H9 (cell line): ENCODE measurements at regions not wholly inside any gene's neighbourhood (a gene's known extent, or its start where the extent isn't known, plus 50 kb on each side); places are given as distances from the start of the nearest gene placed in this dataset.

Experiments used
- DNase-seq: peaks from one replicate; pipeline ENCODE4 v3.0.0-alpha.2; 2017
- H2AFZ ChIP-seq: one replicate; pipeline ENCODE4 v1.6.1; 2013; ENCODE audit warnings: mild to moderate bottlenecking, low read length, control low read depth, moderate library complexity
- H2AK5ac ChIP-seq: 2 replicates; pipeline ENCODE4 v1.6.1; 2013; ENCODE audit warnings: low read length, control low read depth, mixed read lengths; ENCODE audit not compliant: insufficient read length
- H2BK120ac ChIP-seq: one replicate; pipeline ENCODE4 v1.6.1; 2013; ENCODE audit warnings: low read depth, mild to moderate bottlenecking, low read length, control low read depth, inconsistent platforms; ENCODE audit not compliant: poor library complexity, severe bottlenecking
- H2BK12ac ChIP-seq: 2 replicates; pipeline ENCODE4 v1.6.1; 2013; ENCODE audit warnings: low read length, control low read depth, mixed read lengths, low read depth; ENCODE audit not compliant: insufficient read length
- H2BK15ac ChIP-seq: 2 replicates; pipeline ENCODE4 v1.6.1; 2013; ENCODE audit warnings: low read depth, low read length, control low read depth
- H2BK20ac ChIP-seq: one replicate; pipeline ENCODE4 v1.6.1; 2013; ENCODE audit warnings: low read depth, mild to moderate bottlenecking, low read length, control low read depth, inconsistent platforms; ENCODE audit not compliant: poor library complexity, severe bottlenecking
- H2BK5ac ChIP-seq: 2 replicates; pipeline ENCODE4 v1.6.1; 2013; ENCODE audit warnings: low read length, control low read depth, mixed read lengths; ENCODE audit not compliant: insufficient read length
- H3K14ac ChIP-seq: 2 replicates; pipeline ENCODE4 v1.6.1; 2013; ENCODE audit warnings: low read length, control low read depth; ENCODE audit not compliant: insufficient read depth
- H3K18ac ChIP-seq: 2 replicates; pipeline ENCODE4 v1.6.1; 2013; ENCODE audit warnings: low read depth, mild to moderate bottlenecking, mixed read lengths, low read length, control low read depth; ENCODE audit not compliant: insufficient read length
- H3K23ac ChIP-seq: 2 replicates; pipeline ENCODE4 v1.6.1; 2013; ENCODE audit warnings: low read length, control low read depth, mixed read lengths, low read depth; ENCODE audit not compliant: insufficient read length
- H3K23me2 ChIP-seq: 2 replicates; pipeline ENCODE4 v1.6.1; 2013; ENCODE audit warnings: low read depth, mild to moderate bottlenecking, mixed read lengths, low read length, control low read depth; ENCODE audit not compliant: insufficient read length, poor library complexity, severe bottlenecking
- H3K27ac ChIP-seq: 2 replicates; pipeline ENCODE4 v1.5.1; 2013; ENCODE audit warnings: low read length, control low read depth, mixed read lengths, low read depth; ENCODE audit not compliant: insufficient read length
- H3K27me3 ChIP-seq: 2 replicates; pipeline ENCODE4 v1.6.1; 2013; ENCODE audit warnings: low read length, control low read depth, inconsistent platforms; ENCODE audit not compliant: insufficient read depth
- H3K4ac ChIP-seq: 2 replicates; pipeline ENCODE4 v1.6.1; 2013; ENCODE audit warnings: low read depth, mild to moderate bottlenecking, control low read depth, inconsistent platforms, low read length, moderate library complexity
- H3K4me1 ChIP-seq: 2 replicates; pipeline ENCODE4 v1.6.1; 2013; ENCODE audit warnings: low read length, control low read depth, inconsistent platforms; ENCODE audit not compliant: insufficient read depth
- H3K4me2 ChIP-seq: 2 replicates; pipeline ENCODE4 v1.6.1; 2013; ENCODE audit warnings: low read length, control low read depth, mixed read lengths; ENCODE audit not compliant: insufficient read length, insufficient read depth
- H3K56ac ChIP-seq: 2 replicates; pipeline ENCODE4 v1.6.1; 2013; ENCODE audit warnings: low read depth, mild to moderate bottlenecking, mixed read lengths, low read length, control low read depth; ENCODE audit not compliant: insufficient read length
- H3K79me1 ChIP-seq: 2 replicates; pipeline ENCODE4 v1.6.1; 2013; ENCODE audit warnings: low read depth, mild to moderate bottlenecking, moderate library complexity, low read length, control low read depth, inconsistent platforms; ENCODE audit not compliant: insufficient read depth, poor library complexity, severe bottlenecking
- H3K79me2 ChIP-seq: 2 replicates; pipeline ENCODE4 v1.6.1; 2013; ENCODE audit warnings: low read length, control low read depth, inconsistent platforms; ENCODE audit not compliant: insufficient read depth
- H3K9ac ChIP-seq: 2 replicates; pipeline ENCODE4 v1.6.1; 2013; ENCODE audit warnings: low read length, control low read depth, mixed read lengths; ENCODE audit not compliant: insufficient read length; ENCODE audit errors: extremely low read depth
- H3K9me3 ChIP-seq: one replicate; pipeline ENCODE4 v1.6.1; 2013; ENCODE audit warnings: low read depth, low read length, inconsistent platforms; ENCODE audit not compliant: control insufficient read depth
- H3T11ph ChIP-seq: one replicate; pipeline ENCODE4 v1.6.1; 2013; ENCODE audit warnings: mild to moderate bottlenecking, low read length, control low read depth, inconsistent platforms
- H4K20me1 ChIP-seq: one replicate; pipeline ENCODE4 v1.6.1; 2013; ENCODE audit not compliant: control insufficient read depth, insufficient read length, insufficient read depth
- H4K5ac ChIP-seq: 2 replicates; pipeline ENCODE4 v1.6.1; 2013; ENCODE audit warnings: low read depth, mild to moderate bottlenecking, mixed read lengths, low read length, control low read depth; ENCODE audit not compliant: insufficient read length
- H4K8ac ChIP-seq: replicated peaks from 2 replicates; pipeline ENCODE4 v1.6.1; 2013; ENCODE audit warnings: low read length, control low read depth, mixed read lengths, low read depth; ENCODE audit not compliant: insufficient read length
- H4K91ac ChIP-seq: 2 replicates; pipeline ENCODE4 v1.6.1; 2013; ENCODE audit warnings: low read depth, mild to moderate bottlenecking, moderate library complexity, mixed read lengths, low read length, control low read depth; ENCODE audit not compliant: insufficient read length
- H3K27ac Mint-ChIP-seq, 3 experiments: 2 replicates in 2 of 3; 3 replicates in 1 of 3; pipeline ENCODE4 v1.8.0; 2020 to 2021; ENCODE audit warnings: mixed read lengths in 3 of 3, mild to moderate bottlenecking in 1 of 3, moderate library complexity in 1 of 3
- H3K27me3 Mint-ChIP-seq: 2 replicates; pipeline ENCODE4 v1.8.0; 2021; ENCODE audit warnings: low read depth, mild to moderate bottlenecking, moderate library complexity, mixed read lengths
- H3K36me3 Mint-ChIP-seq, 3 experiments: 2 replicates in 2 of 3; 3 replicates in 1 of 3; pipeline ENCODE4 v1.8.0; 2020 to 2021; ENCODE audit warnings: low read depth in 3 of 3, mixed read lengths in 3 of 3; ENCODE audit not compliant: insufficient read depth in 1 of 3
- H3K4me1 Mint-ChIP-seq, 2 experiments: 2 replicates each; pipeline ENCODE4 v1.8.0; 2020; ENCODE audit warnings: mixed read lengths in 2 of 2
- H3K4me3 Mint-ChIP-seq, 2 experiments: 2 replicates in 1 of 2; 3 replicates in 1 of 2; pipeline ENCODE4 v1.8.0; 2020 to 2021; ENCODE audit warnings: mild to moderate bottlenecking in 2 of 2, mixed read lengths in 2 of 2, moderate library complexity in 1 of 2
- H3K9me3 Mint-ChIP-seq, 2 experiments: 2 replicates in 1 of 2; 3 replicates in 1 of 2; pipeline ENCODE4 v1.8.0; 2020; ENCODE audit warnings: mild to moderate bottlenecking in 2 of 2, mixed read lengths in 2 of 2, moderate library complexity in 1 of 2
- CTCF ChIP-seq: fragments of 200-600 bp; sonication (generic); conservative IDR thresholded peaks from 3 replicates; pipeline ENCODE4 v1.8.0; 2021; ENCODE audit warnings: antibody characterized with exemption, mild to moderate bottlenecking
- WGBS: extraction: QIAGEN DNeasy Blood & Tissue Kit; methylation state at CpG from one replicate; pipeline ENCODE4 v1.1.7; 2013; ENCODE audit warnings: missing lambda C conversion rate, low lambda C conversion rate, mixed read lengths; ENCODE audit not compliant: insufficient read length; ENCODE audit errors: extremely low coverage; 5-methylcytosine and 5-hydroxymethylcytosine counted together

DNA sequence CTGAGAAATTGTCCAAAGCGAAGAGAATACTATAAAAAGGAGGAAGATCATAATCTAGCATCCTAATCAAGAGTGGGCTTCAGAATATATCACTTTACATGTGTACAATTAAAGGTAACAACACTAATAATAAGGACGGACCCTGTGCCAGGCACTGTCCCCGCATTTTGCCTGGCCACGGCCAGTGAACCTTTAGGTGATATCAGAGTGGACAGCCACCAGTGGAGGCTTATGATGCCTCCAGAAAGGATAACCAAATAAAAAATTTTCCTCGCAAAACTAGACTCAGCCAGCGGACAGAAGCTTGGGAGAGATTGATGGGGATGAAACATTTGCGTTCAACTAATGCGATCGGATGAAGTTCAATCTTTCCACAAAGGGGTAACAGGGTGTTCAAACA lies 436.4 kb downstream of the NPHP4 start:
- Histone ChIP-seq H2BK20ac (no peak overlapping the region), H4K8ac (no peak overlapping the region), H3K9me3 (no peaks in the 10 kb centered on the region), H3K9ac (no peak overlapping the region), H3K4ac (no peak overlapping the region), H2BK5ac (no peak overlapping the region), H2BK12ac (no peak overlapping the region), H2BK15ac (no peak overlapping the region), H3K4me1 (no peaks in the 10 kb centered on the region), H4K91ac (no peak overlapping the region), H3K18ac (no peak overlapping the region), H2BK120ac (no peak overlapping the region), H3K23ac (no peak overlapping the region), H2AFZ (no peak overlapping the region), H3K79me1 (no peaks in the 10 kb centered on the region), H4K5ac (no peak overlapping the region), H4K20me1 (no peaks in the 10 kb centered on the region), H3K4me2 (no peak overlapping the region), H3K27ac (no peak overlapping the region), H3K23me2 (no peaks in the 10 kb centered on the region), H3T11ph (no peak overlapping the region), H3K56ac (no peak overlapping the region), H2AK5ac (no peak overlapping the region), H3K79me2 (no peaks in the 10 kb centered on the region), H3K14ac (no peak overlapping the region), H3K27me3 (no peaks in the 10 kb centered on the region)
- H3K9me3 Mint-ChIP-seq = peaks cover 17 to 28% of the 10 kb centered on the region in 2 experiments
- no peak overlapping the region for H3K27ac Mint-ChIP-seq
- peaks cover 0 to 10% (median 9%) of the 10 kb centered on the region in 3 experiments; a peak in 5 of 7 replicates for H3K36me3 Mint-ChIP-seq
- WGBS = no CpG with 5 or more reads among the region's 9 CpGs
- no peaks in the 10 kb centered on the region for H3K4me1 Mint-ChIP-seq
- no peak overlapping the region for H3K4me3 Mint-ChIP-seq
- no peak for DNase-seq
- no peak for TF ChIP-seq CTCF
- H3K27me3 Mint-ChIP-seq = peaks cover 13% of the 10 kb centered on the region
